ENCODE measurements at regions not wholly inside any gene's neighbourhood (a gene's known extent, or its start where the extent isn't known, plus 50 kb on each side); places are given as distances from the start of the nearest gene placed in this dataset.

GRCh38 chr10:52644373-52645186 is 128.0 kb downstream of the MBL2 start:
- peak; percentile 53 to 81 (median 66) for TF ChIP-seq CTCF (IDR thresholded peaks at IDR 0.05)
- TF ChIP-seq POLR2A (IDR thresholded peaks at IDR 0.05): no peak
